AG09319 (cell line): ENCODE measurements at regions not wholly inside any gene's neighbourhood (a gene's known extent, or its start where the extent isn't known, plus 50 kb on each side); places are given as distances from the start of the nearest gene placed in this dataset.

Experiments
- DNase-seq: peaks from one replicate; pipeline ENCODE4 v3.0.0-alpha.2; 2010; ENCODE audit warnings: low read depth; ENCODE audit errors: extremely low read depth
- TF ChIP-seq, protein P1 (sequence below): IDR thresholded peaks from 2 replicates; pipeline ENCODE4 v1.5.1; 2011; ENCODE audit warnings: low read depth, mild to moderate bottlenecking, inconsistent platforms, low read length, moderate library complexity

DNA sequence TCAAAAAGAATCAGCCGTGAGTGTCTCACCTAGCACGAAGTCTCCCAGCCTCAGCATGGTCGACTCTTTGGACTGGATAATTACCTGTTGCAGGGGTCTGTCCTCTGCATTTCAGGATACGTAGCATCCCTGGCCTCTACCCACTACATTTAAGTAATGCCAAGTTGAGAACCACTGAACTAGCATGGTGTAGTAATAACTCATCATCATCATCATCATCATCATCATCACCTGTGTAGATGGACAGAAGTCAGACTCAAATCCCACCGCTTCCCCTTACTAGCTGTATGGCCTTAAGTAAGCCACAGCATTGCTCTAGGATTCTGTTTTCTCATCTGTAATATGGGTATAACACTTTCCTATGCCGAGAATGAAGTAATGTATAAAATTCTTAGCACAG, 373.1 kb upstream of the XYLT1 start:
- TF ChIP-seq, protein P1, sequence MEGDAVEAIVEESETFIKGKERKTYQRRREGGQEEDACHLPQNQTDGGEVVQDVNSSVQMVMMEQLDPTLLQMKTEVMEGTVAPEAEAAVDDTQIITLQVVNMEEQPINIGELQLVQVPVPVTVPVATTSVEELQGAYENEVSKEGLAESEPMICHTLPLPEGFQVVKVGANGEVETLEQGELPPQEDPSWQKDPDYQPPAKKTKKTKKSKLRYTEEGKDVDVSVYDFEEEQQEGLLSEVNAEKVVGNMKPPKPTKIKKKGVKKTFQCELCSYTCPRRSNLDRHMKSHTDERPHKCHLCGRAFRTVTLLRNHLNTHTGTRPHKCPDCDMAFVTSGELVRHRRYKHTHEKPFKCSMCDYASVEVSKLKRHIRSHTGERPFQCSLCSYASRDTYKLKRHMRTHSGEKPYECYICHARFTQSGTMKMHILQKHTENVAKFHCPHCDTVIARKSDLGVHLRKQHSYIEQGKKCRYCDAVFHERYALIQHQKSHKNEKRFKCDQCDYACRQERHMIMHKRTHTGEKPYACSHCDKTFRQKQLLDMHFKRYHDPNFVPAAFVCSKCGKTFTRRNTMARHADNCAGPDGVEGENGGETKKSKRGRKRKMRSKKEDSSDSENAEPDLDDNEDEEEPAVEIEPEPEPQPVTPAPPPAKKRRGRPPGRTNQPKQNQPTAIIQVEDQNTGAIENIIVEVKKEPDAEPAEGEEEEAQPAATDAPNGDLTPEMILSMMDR, result no peak
- no peak for DNase-seq

- TF ChIP-seq, protein P1, result no peak
- DNase-seq, result no peak
Measured at GRCh38 chr16:17839907-17840306, 369.1 kb upstream of the XYLT1 start.

DNA sequence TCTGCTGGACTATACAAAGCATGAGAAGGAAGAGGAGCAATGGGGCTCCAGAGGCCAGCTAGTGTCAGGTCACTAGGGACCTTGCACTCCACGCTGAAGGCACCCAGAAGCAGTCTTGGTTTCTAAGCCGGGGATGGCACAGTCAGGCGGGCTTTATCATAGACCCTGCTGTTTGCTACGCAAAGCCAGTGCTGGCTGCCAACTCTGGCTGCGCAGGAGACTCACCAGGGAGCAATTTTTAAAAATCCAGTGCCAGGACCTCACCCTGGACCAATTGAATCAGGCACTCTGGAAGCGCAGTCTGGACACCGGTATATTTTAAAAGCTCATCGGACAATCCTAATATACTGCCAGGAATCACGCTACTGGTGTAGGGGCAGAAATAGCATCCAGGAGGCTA, 368.5 kb upstream of the XYLT1 start:
- TF ChIP-seq, protein P1, result no peak
- DNase-seq, result no peak

GRCh38 chr16:17836868-17837602, 366.3 kb upstream of the XYLT1 start:
- DNase-seq, result peak; percentile 72
- TF ChIP-seq, protein P1, result no peak

GRCh38 chr16:17835118-17835876, 364.5 kb upstream of the XYLT1 start:
- DNase-seq, result no peak
- TF ChIP-seq, protein P1, result no peak

GRCh38 chr16:17832738-17833137, 362.0 kb upstream of the XYLT1 start:
- TF ChIP-seq, protein P1, result no peak
- no peak for DNase-seq

- TF ChIP-seq, protein P1, result no peak; the same call in 1 of the 2 replicates
- DNase-seq, result no peak
Measured at GRCh38 chr16:17831330-17831729, 360.6 kb upstream of the XYLT1 start.
